ENCODE measurements at regions not wholly inside any gene's neighbourhood (a gene's known extent, or its start where the extent isn't known, plus 50 kb on each side); places are given as distances from the start of the nearest gene placed in this dataset.

DNA sequence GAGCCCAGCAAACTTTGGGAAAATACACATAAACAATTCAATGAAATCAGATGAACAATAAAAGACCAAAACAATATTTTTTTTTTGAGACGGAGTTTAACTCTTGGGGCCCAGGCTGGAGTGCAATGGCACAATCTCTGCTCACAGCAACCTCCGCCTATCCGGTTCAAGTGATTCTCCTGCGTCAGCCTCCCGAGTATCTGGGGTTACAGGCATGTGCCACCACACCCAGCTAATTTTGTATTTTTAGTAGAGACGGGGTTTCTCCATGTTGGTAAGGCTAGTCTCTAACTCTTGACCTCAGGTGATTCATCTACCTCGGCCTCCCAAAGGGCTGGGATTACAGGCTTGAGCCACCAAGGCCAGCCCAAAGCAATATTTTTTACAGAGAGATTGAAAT lies 1588.5 kb downstream of the BRINP3 start (continued):
- no peak for TF ChIP-seq RNF2 (IDR thresholded peaks at IDR 0.05; ENCODE audit: borderline replicate concordance, low read depth)
- TF ChIP-seq JUN (IDR thresholded peaks at IDR 0.05) = no peak

DNA sequence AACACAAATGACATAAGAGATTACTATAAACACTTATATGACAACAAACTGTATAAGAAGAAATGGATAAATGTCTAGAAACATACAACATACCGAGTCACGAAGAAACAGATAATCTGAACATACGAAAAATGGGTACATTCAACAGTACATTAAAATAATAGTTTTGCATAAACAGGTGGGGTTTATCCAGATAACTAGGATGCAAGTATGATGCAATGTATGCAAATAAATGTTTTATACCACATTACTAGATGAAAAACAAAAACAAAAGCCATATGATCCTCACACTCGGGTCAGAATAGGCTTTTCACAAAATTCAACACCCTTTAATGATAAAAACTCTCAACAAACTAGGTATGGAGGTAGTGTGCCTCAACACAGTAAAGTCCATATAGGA lies 1585.7 kb downstream of the BRINP3 start:
- CTCF ChIA-PET = no interaction called here
- H3K4me3 ChIP-seq = no peak overlapping the region
- no peak for FAIRE-seq
- no peaks in the 10 kb centered on the region for H3K9me3 ChIP-seq
- WGBS (ENCODE audit: missing lambda C conversion rate) = 59% methylated on average over 4 of the region's 4 CpGs
- no peak for DNase-seq (ENCODE audit: low read depth in 1 of 2, low spot score in 1 of 2)
- POLR2A ChIA-PET = no interaction called here
- ATAC-seq = no peak
- TF ChIP-seq TP53 (CRISPR knock-in tag; IDR thresholded peaks at IDR 0.05) = no peak
- TF ChIP-seq KDM1A (IDR thresholded peaks at IDR 0.05; ENCODE audit: low read depth) = no peak
- TF ChIP-seq GATA3 (IDR thresholded peaks at IDR 0.05; ENCODE audit: borderline replicate concordance) = no peak
- no peak for TF ChIP-seq PHF8 (IDR thresholded peaks at IDR 0.05; ENCODE audit: borderline replicate concordance, low read depth)
- H3K4me2 ChIP-seq = no peak overlapping the region
- H3K4me1 ChIP-seq = no peaks in the 10 kb centered on the region
- no peak overlapping the region for H3K27ac ChIP-seq

DNA sequence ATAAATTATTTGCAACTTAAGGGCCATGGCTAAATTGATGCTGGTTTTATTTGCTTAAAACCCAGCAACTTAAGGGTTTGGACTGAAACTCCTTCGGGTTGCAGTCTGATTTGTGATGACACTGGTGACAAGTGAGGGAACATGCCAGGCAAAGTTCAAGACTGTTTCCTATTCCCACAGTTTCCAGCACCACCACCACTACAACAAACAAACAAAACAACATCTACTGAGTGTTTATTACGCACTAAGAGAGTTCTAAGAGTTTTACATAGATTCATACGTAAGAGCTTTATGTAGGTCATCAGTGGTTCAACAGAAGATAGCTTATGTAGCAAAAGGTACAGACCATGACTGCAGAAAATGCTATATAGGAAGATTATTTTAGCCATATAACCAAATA lies 1582.1 kb downstream of the BRINP3 start:
- DNase-seq (ENCODE audit: low read depth in 1 of 2, low spot score in 1 of 2) (peak in 1 of 2 experiments; percentile 4), ATAC-seq (no peak), FAIRE-seq (no peak)
- WGBS (ENCODE audit: missing lambda C conversion rate) = 53% methylated on average over 3 of the region's 3 CpGs
- Histone ChIP-seq H3K4me2 (no peak overlapping the region), H3K27ac (no peak overlapping the region), H3K4me1 (no peaks in the 10 kb centered on the region), H3K9me3 (no peaks in the 10 kb centered on the region), H3K4me3 (no peak overlapping the region)
- TF ChIP-seq ESRRA (IDR thresholded peaks at IDR 0.05; ENCODE audit: borderline replicate concordance, low read length) (no peak), TP53 (CRISPR knock-in tag; IDR thresholded peaks at IDR 0.05) (no peak), NPAS2 (CRISPR knock-in tag; IDR thresholded peaks at IDR 0.05; ENCODE audit: borderline replicate concordance) (no peak), EP300 (IDR thresholded peaks at IDR 0.05) (no peak), ZNF302 (CRISPR knock-in tag; IDR thresholded peaks at IDR 0.05) (no peak), MAZ (IDR thresholded peaks at IDR 0.05; ENCODE audit: borderline replicate concordance, low read depth, low read length) (no peak), MAFK (IDR thresholded peaks at IDR 0.05; ENCODE audit: partially characterized antibody) (no peak), ZFP36 (IDR thresholded peaks at IDR 0.05; ENCODE audit: borderline replicate concordance, partially characterized antibody) (no peak), GATA3 (IDR thresholded peaks at IDR 0.05; ENCODE audit: borderline replicate concordance) (no peak), FOXS1 (CRISPR knock-in tag; IDR thresholded peaks at IDR 0.05) (no peak), KDM5A (IDR thresholded peaks at IDR 0.05) (no peak), CBX8 (IDR thresholded peaks at IDR 0.05) (no peak)
- TF ChIP-seq, protein P1, sequence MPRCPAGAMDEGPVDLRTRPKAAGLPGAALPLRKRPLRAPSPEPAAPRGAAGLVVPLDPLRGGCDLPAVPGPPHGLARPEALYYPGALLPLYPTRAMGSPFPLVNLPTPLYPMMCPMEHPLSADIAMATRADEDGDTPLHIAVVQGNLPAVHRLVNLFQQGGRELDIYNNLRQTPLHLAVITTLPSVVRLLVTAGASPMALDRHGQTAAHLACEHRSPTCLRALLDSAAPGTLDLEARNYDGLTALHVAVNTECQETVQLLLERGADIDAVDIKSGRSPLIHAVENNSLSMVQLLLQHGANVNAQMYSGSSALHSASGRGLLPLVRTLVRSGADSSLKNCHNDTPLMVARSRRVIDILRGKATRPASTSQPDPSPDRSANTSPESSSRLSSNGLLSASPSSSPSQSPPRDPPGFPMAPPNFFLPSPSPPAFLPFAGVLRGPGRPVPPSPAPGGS (IDR thresholded peaks at IDR 0.05) = no peak
- TF ChIP-seq, protein P2, sequence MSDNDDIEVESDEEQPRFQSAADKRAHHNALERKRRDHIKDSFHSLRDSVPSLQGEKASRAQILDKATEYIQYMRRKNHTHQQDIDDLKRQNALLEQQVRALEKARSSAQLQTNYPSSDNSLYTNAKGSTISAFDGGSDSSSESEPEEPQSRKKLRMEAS (IDR thresholded peaks at IDR 0.05) = no peak
- TF ChIP-seq, protein P3, sequence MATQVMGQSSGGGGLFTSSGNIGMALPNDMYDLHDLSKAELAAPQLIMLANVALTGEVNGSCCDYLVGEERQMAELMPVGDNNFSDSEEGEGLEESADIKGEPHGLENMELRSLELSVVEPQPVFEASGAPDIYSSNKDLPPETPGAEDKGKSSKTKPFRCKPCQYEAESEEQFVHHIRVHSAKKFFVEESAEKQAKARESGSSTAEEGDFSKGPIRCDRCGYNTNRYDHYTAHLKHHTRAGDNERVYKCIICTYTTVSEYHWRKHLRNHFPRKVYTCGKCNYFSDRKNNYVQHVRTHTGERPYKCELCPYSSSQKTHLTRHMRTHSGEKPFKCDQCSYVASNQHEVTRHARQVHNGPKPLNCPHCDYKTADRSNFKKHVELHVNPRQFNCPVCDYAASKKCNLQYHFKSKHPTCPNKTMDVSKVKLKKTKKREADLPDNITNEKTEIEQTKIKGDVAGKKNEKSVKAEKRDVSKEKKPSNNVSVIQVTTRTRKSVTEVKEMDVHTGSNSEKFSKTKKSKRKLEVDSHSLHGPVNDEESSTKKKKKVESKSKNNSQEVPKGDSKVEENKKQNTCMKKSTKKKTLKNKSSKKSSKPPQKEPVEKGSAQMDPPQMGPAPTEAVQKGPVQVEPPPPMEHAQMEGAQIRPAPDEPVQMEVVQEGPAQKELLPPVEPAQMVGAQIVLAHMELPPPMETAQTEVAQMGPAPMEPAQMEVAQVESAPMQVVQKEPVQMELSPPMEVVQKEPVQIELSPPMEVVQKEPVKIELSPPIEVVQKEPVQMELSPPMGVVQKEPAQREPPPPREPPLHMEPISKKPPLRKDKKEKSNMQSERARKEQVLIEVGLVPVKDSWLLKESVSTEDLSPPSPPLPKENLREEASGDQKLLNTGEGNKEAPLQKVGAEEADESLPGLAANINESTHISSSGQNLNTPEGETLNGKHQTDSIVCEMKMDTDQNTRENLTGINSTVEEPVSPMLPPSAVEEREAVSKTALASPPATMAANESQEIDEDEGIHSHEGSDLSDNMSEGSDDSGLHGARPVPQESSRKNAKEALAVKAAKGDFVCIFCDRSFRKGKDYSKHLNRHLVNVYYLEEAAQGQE (IDR thresholded peaks at IDR 0.05) = no peak
- TF ChIP-seq, protein P4, sequence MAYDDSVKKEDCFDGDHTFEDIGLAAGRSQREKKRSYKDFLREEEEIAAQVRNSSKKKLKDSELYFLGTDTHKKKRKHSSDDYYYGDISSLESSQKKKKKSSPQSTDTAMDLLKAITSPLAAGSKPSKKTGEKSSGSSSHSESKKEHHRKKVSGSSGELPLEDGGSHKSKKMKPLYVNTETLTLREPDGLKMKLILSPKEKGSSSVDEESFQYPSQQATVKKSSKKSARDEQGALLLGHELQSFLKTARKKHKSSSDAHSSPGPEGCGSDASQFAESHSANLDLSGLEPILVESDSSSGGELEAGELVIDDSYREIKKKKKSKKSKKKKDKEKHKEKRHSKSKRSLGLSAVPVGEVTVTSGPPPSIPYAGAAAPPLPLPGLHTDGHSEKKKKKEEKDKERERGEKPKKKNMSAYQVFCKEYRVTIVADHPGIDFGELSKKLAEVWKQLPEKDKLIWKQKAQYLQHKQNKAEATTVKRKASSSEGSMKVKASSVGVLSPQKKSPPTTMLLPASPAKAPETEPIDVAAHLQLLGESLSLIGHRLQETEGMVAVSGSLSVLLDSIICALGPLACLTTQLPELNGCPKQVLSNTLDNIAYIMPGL (CRISPR knock-in tag; IDR thresholded peaks at IDR 0.05; ENCODE audit: borderline replicate concordance) = no peak
- ChIA-PET CTCF (no interaction called here), POLR2A (no interaction called here)

All from A549 (cell line).